Prostate gland (tissue), 2 donors: ENCODE measurements at regions not wholly inside any gene's neighbourhood (a gene's known extent, or its start where the extent isn't known, plus 50 kb on each side); places are given as distances from the start of the nearest gene placed in this dataset.

Experiments
- POLR2A ChIP-seq: fragments of 450-650 bp; IDR thresholded peaks from one replicate; pipeline ENCODE4 v1.6.1; 2016; ENCODE audit warnings: antibody characterized with exemption, mild to moderate bottlenecking
- POLR2AphosphoS5 ChIP-seq: sonication (generic); formaldehyde crosslinking; IDR thresholded peaks from one replicate; pipeline ENCODE4 v1.6.1; 2017; ENCODE audit warnings: antibody characterized with exemption
- TF ChIP-seq, protein P1 (sequence below), 4 experiments: fragments of 200-600 bp in 2 of 4; fragments of 450-650 bp in 2 of 4; sonication (generic) in 2 of 4; IDR thresholded peaks; 1 replicate in 3 of 4; 2 replicates in 1 of 4; pipeline ENCODE4 v1.5.1; 2016 to 2019; ENCODE audit warnings: antibody characterized with exemption in 4 of 4, mild to moderate bottlenecking in 2 of 4, moderate library complexity in 2 of 4

DNA sequence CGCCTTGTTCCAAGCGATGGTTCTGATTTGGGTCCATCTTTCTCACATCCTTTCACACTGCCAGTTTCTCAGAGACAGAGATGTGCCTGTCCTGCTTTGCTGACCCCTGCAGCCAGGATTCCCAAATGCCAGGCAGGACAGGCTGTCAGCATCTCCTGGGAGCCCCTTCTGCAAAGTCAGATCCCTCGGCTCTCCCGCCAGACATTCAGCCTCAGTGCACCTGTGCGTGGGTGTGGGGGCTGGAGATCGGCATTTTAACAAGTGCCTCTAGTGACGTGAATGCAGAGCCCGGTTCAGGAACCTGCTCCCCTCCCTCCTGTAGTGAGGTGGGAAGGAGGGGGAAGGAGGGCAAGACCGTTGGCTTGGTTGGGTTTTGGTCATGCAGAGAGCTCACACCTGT, 108.9 kb upstream of the FGF3 start:
- TF ChIP-seq, protein P1, sequence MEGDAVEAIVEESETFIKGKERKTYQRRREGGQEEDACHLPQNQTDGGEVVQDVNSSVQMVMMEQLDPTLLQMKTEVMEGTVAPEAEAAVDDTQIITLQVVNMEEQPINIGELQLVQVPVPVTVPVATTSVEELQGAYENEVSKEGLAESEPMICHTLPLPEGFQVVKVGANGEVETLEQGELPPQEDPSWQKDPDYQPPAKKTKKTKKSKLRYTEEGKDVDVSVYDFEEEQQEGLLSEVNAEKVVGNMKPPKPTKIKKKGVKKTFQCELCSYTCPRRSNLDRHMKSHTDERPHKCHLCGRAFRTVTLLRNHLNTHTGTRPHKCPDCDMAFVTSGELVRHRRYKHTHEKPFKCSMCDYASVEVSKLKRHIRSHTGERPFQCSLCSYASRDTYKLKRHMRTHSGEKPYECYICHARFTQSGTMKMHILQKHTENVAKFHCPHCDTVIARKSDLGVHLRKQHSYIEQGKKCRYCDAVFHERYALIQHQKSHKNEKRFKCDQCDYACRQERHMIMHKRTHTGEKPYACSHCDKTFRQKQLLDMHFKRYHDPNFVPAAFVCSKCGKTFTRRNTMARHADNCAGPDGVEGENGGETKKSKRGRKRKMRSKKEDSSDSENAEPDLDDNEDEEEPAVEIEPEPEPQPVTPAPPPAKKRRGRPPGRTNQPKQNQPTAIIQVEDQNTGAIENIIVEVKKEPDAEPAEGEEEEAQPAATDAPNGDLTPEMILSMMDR (IDR thresholded peaks at IDR 0.05): no peak
- TF ChIP-seq POLR2AphosphoS5 (no peak), POLR2A (no peak)
